Erythroblast (primary cell): ENCODE measurements at regions not wholly inside any gene's neighbourhood (a gene's known extent, or its start where the extent isn't known, plus 50 kb on each side); places are given as distances from the start of the nearest gene placed in this dataset.

ENCODE experiments used
- GATA1 ChIP-seq: IDR thresholded peaks from 2 replicates; pipeline ENCODE4 v1.6.1; 2011; ENCODE audit warnings: low read depth, mild to moderate bottlenecking, control low read depth, low read length, moderate library complexity
- POLR2A ChIP-seq: IDR thresholded peaks from 2 replicates; pipeline ENCODE4 v1.6.1; 2011; ENCODE audit warnings: mild to moderate bottlenecking, low read length

GRCh38 chr10:78319371-78319770 is 285.7 kb downstream of the RPS24 start:
- TF ChIP-seq POLR2A (no peak), GATA1 (no peak)
